Astrocyte (in vitro differentiated cells and primary cell): ENCODE measurements at regions not wholly inside any gene's neighbourhood (a gene's known extent, or its start where the extent isn't known, plus 50 kb on each side); places are given as distances from the start of the nearest gene placed in this dataset.

Experiments used
- DNase-seq: peaks from one replicate; pipeline ENCODE4 v3.0.0-alpha.2; 2010; ENCODE audit warnings: low read depth
- FAIRE-seq: peaks from 2 replicates; lab custom pipeline; 2011; peaks lifted over from hg19 to GRCh38; lab: Jason Lieb, UNC
- H2AFZ ChIP-seq: 2 replicates; pipeline ENCODE4 v1.6.0; 2012; ENCODE audit warnings: low read depth, low read length, inconsistent platforms
- H3K27ac ChIP-seq: 2 replicates; pipeline ENCODE4 v1.5.1; 2011; ENCODE audit warnings: low read depth, low read length, inconsistent platforms
- H3K27me3 ChIP-seq: 2 replicates; pipeline ENCODE4 v1.6.0; 2011; ENCODE audit warnings: low read length, inconsistent platforms; ENCODE audit not compliant: insufficient read depth
- H3K36me3 ChIP-seq: 2 replicates; pipeline ENCODE4 v1.5.1; 2011; ENCODE audit warnings: low read length, inconsistent platforms; ENCODE audit not compliant: insufficient read depth
- H3K4me1 ChIP-seq: 2 replicates; pipeline ENCODE4 v1.5.1; 2011; ENCODE audit warnings: low read length, inconsistent platforms; ENCODE audit not compliant: insufficient read depth
- H3K4me2 ChIP-seq: 2 replicates; pipeline ENCODE4 v1.6.0; 2012; ENCODE audit warnings: low read length, inconsistent platforms
- H3K4me3 ChIP-seq: 2 replicates; pipeline ENCODE4 v1.5.1; 2011; ENCODE audit warnings: low read depth, mild to moderate bottlenecking, low read length, inconsistent platforms; ENCODE audit not compliant: insufficient read depth
- H3K79me2 ChIP-seq: 2 replicates; pipeline ENCODE4 v1.6.0; 2012; ENCODE audit warnings: mild to moderate bottlenecking, low read length, inconsistent platforms; ENCODE audit not compliant: insufficient read depth
- H3K9ac ChIP-seq: 2 replicates; pipeline ENCODE4 v1.6.0; 2012; ENCODE audit warnings: mild to moderate bottlenecking, low read length, inconsistent platforms
- H3K9me3 ChIP-seq: 2 replicates; pipeline ENCODE4 v1.5.1; 2012; ENCODE audit warnings: low read depth, mild to moderate bottlenecking, low read length, inconsistent platforms; ENCODE audit not compliant: insufficient read depth
- H4K20me1 ChIP-seq: 2 replicates; pipeline ENCODE4 v1.6.0; 2012; ENCODE audit warnings: low read length, inconsistent platforms; ENCODE audit not compliant: insufficient read depth
- H3K27ac Mint-ChIP-seq: one replicate; pipeline ENCODE4 v1.8.0; 2021; ENCODE audit warnings: mild to moderate bottlenecking, mixed read lengths; ENCODE audit not compliant: unreplicated experiment
- H3K27me3 Mint-ChIP-seq: one replicate; pipeline ENCODE4 v1.8.0; 2021; ENCODE audit warnings: low read depth, mixed read lengths; ENCODE audit not compliant: unreplicated experiment
- H3K36me3 Mint-ChIP-seq: one replicate; pipeline ENCODE4 v1.8.0; 2021; ENCODE audit warnings: low read depth, mixed read lengths; ENCODE audit not compliant: unreplicated experiment
- H3K4me1 Mint-ChIP-seq: one replicate; pipeline ENCODE4 v1.8.0; 2021; ENCODE audit warnings: low read depth, mixed read lengths; ENCODE audit not compliant: unreplicated experiment
- H3K4me3 Mint-ChIP-seq: one replicate; pipeline ENCODE4 v1.8.0; 2021; ENCODE audit warnings: mild to moderate bottlenecking, moderate library complexity, mixed read lengths; ENCODE audit not compliant: unreplicated experiment
- H3K9me3 Mint-ChIP-seq: one replicate; pipeline ENCODE4 v1.8.0; 2021; ENCODE audit warnings: mild to moderate bottlenecking, mixed read lengths; ENCODE audit not compliant: unreplicated experiment
- CTCF ChIP-seq: IDR thresholded peaks from 2 replicates; pipeline ENCODE4 v1.5.1; 2011; ENCODE audit warnings: low read depth, mild to moderate bottlenecking, inconsistent platforms, low read length, moderate library complexity; ENCODE audit not compliant: insufficient read depth
- EZH2 ChIP-seq: IDR thresholded peaks from 2 replicates; pipeline ENCODE4 v1.6.1; 2012; ENCODE audit warnings: mild to moderate bottlenecking, low read length, inconsistent platforms; ENCODE audit not compliant: insufficient read depth

GRCh38 chr7:21996641-21997040 is 50.9 kb upstream of the CDCA7L start:
- H3K9me3 ChIP-seq: no peaks in the 10 kb centered on the region
- Mint-ChIP-seq H3K27ac (no peak overlapping the region), H3K4me3 (no peak overlapping the region), H3K4me1 (no peaks in the 10 kb centered on the region), H3K36me3 (no peaks in the 10 kb centered on the region), H3K9me3 (no peaks in the 10 kb centered on the region), H3K27me3 (no peaks in the 10 kb centered on the region)
- no peaks in the 10 kb centered on the region for H3K36me3 ChIP-seq
- H4K20me1 ChIP-seq: no peaks in the 10 kb centered on the region
- H3K27ac ChIP-seq: no peak overlapping the region
- H2AFZ ChIP-seq: no peak overlapping the region
- H3K4me1 ChIP-seq: no peaks in the 10 kb centered on the region
- H3K79me2 ChIP-seq: no peaks in the 10 kb centered on the region
- H3K4me3 ChIP-seq: no peak overlapping the region
- TF ChIP-seq CTCF (no peak), EZH2 (no peak)
- FAIRE-seq (peak; percentile 47), DNase-seq (no peak)
- H3K9ac ChIP-seq: no peak overlapping the region
- H3K4me2 ChIP-seq: no peak overlapping the region
- H3K27me3 ChIP-seq: no peaks in the 10 kb centered on the region
